WTC11 (cell line): ENCODE measurements at regions not wholly inside any gene's neighbourhood (a gene's known extent, or its start where the extent isn't known, plus 50 kb on each side); places are given as distances from the start of the nearest gene placed in this dataset.

Experiments used
- ATAC-seq: fragments of 200-7000 bp; cut with Tn5 transposase; 2 replicates; pipeline ENCODE4 v1.10.0; 2021; ENCODE audit warnings: mild to moderate bottlenecking, moderate library complexity
- CTCF ChIA-PET: fragments of 300-600 bp; sonication (Branson Sonifier 250); formaldehyde crosslinking; loops from one replicate; lab custom pipeline; 2021; ENCODE audit warnings: antibody characterized with exemption; lab: Charles Lee
- POLR2A ChIA-PET: fragments of 350-600 bp; sonication (Branson Sonifier 250); formaldehyde crosslinking; loops from one replicate; lab custom pipeline; 2021; ENCODE audit warnings: antibody characterized with exemption; lab: Charles Lee
- DNase-seq: peaks from one replicate; pipeline ENCODE4 v3.0.0; 2021; ENCODE audit warnings: low spot score
- H3K27ac Mint-ChIP-seq: 2 replicates; pipeline ENCODE4 v1.8.0; 2021; ENCODE audit warnings: mixed read lengths
- H3K27me3 Mint-ChIP-seq: 2 replicates; pipeline ENCODE4 v1.8.0; 2021; ENCODE audit warnings: low read depth, mild to moderate bottlenecking, moderate library complexity, mixed read lengths
- H3K36me3 Mint-ChIP-seq: 2 replicates; pipeline ENCODE4 v1.8.0; 2021; ENCODE audit warnings: mixed read lengths
- H3K4me1 Mint-ChIP-seq: 2 replicates; pipeline ENCODE4 v1.8.0; 2022; ENCODE audit warnings: mixed read lengths
- H3K4me3 Mint-ChIP-seq: 2 replicates; pipeline ENCODE4 v1.8.0; 2021; ENCODE audit warnings: mild to moderate bottlenecking, moderate library complexity, mixed read lengths
- H3K9me3 Mint-ChIP-seq: 2 replicates; pipeline ENCODE4 v1.8.0; 2021; ENCODE audit warnings: mixed read lengths
- CBFB ChIP-seq: sonication (generic); formaldehyde crosslinking; IDR thresholded peaks from 2 replicates; pipeline ENCODE4 v1.8.1; 2022; ENCODE audit warnings: mild to moderate bottlenecking, low read depth, missing genetic modification reagents
- E2F5 ChIP-seq: sonication (generic); formaldehyde crosslinking; IDR thresholded peaks from 2 replicates; pipeline ENCODE4 v1.8.1; 2022; ENCODE audit warnings: mild to moderate bottlenecking, moderate library complexity, missing genetic modification reagents
- ETV6 ChIP-seq: sonication (generic); formaldehyde crosslinking; IDR thresholded peaks from 2 replicates; pipeline ENCODE4 v1.8.1; 2022; ENCODE audit warnings: mild to moderate bottlenecking, missing genetic modification reagents
- FOXJ3 ChIP-seq: sonication (generic); formaldehyde crosslinking; IDR thresholded peaks from 2 replicates; pipeline ENCODE4 v1.9.0; 2021; ENCODE audit warnings: missing genetic modification reagents, mild to moderate bottlenecking, borderline replicate concordance
- KAT7 ChIP-seq: sonication (generic); formaldehyde crosslinking; IDR thresholded peaks from 2 replicates; pipeline ENCODE4 v1.8.1; 2023; ENCODE audit warnings: missing genetic modification reagents, mild to moderate bottlenecking, borderline replicate concordance
- RELA ChIP-seq: sonication (generic); formaldehyde crosslinking; IDR thresholded peaks from 2 replicates; pipeline ENCODE4 v1.8.1; 2022; ENCODE audit warnings: missing genetic modification reagents, mild to moderate bottlenecking, borderline replicate concordance
- SMAD4 ChIP-seq: sonication (generic); formaldehyde crosslinking; IDR thresholded peaks from 2 replicates; pipeline ENCODE4 v1.8.0; 2022; ENCODE audit warnings: mild to moderate bottlenecking, missing genetic modification reagents
- SP1 ChIP-seq: sonication (generic); formaldehyde crosslinking; conservative IDR thresholded peaks from 2 replicates; pipeline ENCODE4 v1.8.1; 2022; ENCODE audit warnings: missing genetic modification reagents
- TCF7 ChIP-seq: sonication (generic); formaldehyde crosslinking; IDR thresholded peaks from 2 replicates; pipeline ENCODE4 v1.8.0; 2022; ENCODE audit warnings: mild to moderate bottlenecking, low read depth, missing genetic modification reagents, moderate library complexity
- ZNF138 ChIP-seq: sonication (generic); formaldehyde crosslinking; conservative IDR thresholded peaks from 2 replicates; pipeline ENCODE4 v1.8.1; 2022; ENCODE audit warnings: mild to moderate bottlenecking, moderate library complexity, missing genetic modification reagents
- ZNF219 ChIP-seq: sonication (generic); formaldehyde crosslinking; IDR thresholded peaks from 2 replicates; pipeline ENCODE4 v1.8.0; 2023; ENCODE audit warnings: missing genetic modification reagents, mild to moderate bottlenecking, borderline replicate concordance
- ZNF232 ChIP-seq: sonication (generic); formaldehyde crosslinking; IDR thresholded peaks from 2 replicates; pipeline ENCODE4 v1.8.0; 2022; ENCODE audit warnings: mild to moderate bottlenecking, missing genetic modification reagents
- ZNF263 ChIP-seq: sonication (generic); formaldehyde crosslinking; IDR thresholded peaks from 2 replicates; pipeline ENCODE4 v1.8.1; 2022; ENCODE audit warnings: low read depth, mild to moderate bottlenecking, moderate library complexity, missing genetic modification reagents
- ZNF317 ChIP-seq: sonication (generic); formaldehyde crosslinking; IDR thresholded peaks from 2 replicates; pipeline ENCODE4 v1.8.1; 2023; ENCODE audit warnings: low read depth, mild to moderate bottlenecking, moderate library complexity, missing genetic modification reagents, borderline replicate concordance
- TF ChIP-seq, protein P1 (sequence below): sonication (generic); formaldehyde crosslinking; IDR thresholded peaks from 2 replicates; pipeline ENCODE4 v1.8.1; 2022; ENCODE audit warnings: missing genetic modification reagents, borderline replicate concordance
- TF ChIP-seq, protein P2 (sequence below): fragments of 250-450 bp; sonication (Bioruptor Pico); IDR thresholded peaks from 2 replicates; pipeline ENCODE4 v1.9.0; 2021; ENCODE audit warnings: moderate library complexity, mild to moderate bottlenecking, inconsistent platforms, borderline replicate concordance
- TF ChIP-seq, protein P3 (sequence below): fragments of 250-450 bp; sonication (Bioruptor Pico); conservative IDR thresholded peaks from 2 replicates; pipeline ENCODE4 v1.9.0; 2021; ENCODE audit warnings: mild to moderate bottlenecking
- TF ChIP-seq, protein P4 (sequence below): fragments of 250-450 bp; sonication (Bioruptor Pico); IDR thresholded peaks from 2 replicates; pipeline ENCODE4 v2.1.2; 2022; ENCODE audit warnings: mild to moderate bottlenecking, moderate library complexity
- TF ChIP-seq, protein P5 (sequence below): sonication (generic); formaldehyde crosslinking; IDR thresholded peaks from 2 replicates; pipeline ENCODE4 v1.8.1; 2023; ENCODE audit warnings: mild to moderate bottlenecking, missing genetic modification reagents, borderline replicate concordance

DNA sequence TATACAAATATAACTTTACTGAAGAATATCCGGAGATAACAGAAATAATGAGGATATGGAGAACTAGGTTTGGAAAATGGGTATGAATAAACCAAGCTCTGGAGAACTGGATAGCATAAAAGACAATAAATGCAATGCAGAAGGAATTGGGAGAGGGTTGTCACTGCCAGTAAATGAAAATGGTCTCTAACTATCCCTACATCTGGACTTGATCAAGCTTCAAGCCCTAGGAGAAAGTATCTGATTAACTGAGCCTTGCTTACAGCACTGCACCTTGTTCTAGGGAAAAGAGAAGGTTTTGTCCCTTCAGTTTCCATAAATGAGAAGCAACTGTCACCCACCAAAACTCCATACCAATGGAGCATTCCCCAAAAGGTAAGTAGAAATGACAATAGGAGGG, 514.6 kb upstream of the ZEB2 start:
- ATAC-seq, result no peak
- no peak for TF ChIP-seq SP1
- no peak for TF ChIP-seq ZNF232 (CRISPR knock-in tag)
- no peak for TF ChIP-seq ETV6 (CRISPR knock-in tag)
- TF ChIP-seq, all 79 proteins: peak for 0
- POLR2A ChIA-PET, result no interaction called here
- Mint-ChIP-seq H3K36me3 (no peaks in the 10 kb centered on the region), H3K4me1 (peaks cover 15% of the 10 kb centered on the region), H3K4me3 (no peak overlapping the region), H3K27ac (no peak overlapping the region), H3K9me3 (no peaks in the 10 kb centered on the region), H3K27me3 (no peaks in the 10 kb centered on the region)
- CTCF ChIA-PET, result no interaction called here
- no peak for DNase-seq

DNA sequence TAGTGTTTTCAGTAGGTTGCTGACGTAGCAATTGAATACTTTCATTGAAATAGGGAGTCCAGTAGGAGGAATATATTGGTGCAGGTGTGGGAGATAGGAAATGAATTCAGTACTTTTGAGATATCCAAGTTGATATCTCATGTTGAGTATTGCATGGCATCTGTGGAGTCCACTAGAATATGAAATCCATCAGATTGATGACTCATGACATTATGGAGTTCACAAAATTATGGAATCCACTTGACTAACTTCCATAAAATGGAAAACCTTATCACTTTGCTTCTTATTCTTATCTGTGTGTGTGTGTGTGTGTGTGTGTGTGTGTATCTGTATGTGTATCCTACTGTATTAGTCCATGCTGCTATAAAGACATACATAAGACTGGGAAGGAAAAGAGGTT, 513.5 kb upstream of the ZEB2 start:
- POLR2A ChIA-PET, result no interaction called here

DNA sequence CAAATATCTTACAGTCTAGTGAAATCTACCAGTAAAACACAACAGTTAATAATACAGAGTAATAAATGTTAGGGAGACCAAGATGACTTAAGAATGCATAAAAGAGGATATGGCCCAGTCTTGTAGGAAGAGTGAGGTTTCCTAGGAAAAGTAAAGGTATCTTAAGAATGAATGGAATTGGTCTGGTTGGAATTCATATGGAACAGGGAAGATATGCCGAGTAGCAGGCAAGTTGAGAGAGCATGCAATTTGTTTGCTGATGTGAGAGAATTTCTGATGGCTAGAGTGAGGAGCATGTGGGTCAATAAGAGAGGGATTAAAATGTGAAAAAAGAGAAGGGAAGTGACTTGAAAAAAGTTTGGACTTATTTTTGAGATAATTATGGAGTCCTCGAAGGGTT, 512.9 kb upstream of the ZEB2 start:
- 0 out of 2 replicates have a peak, but pooled peaks have one; percentile 24 for ATAC-seq
- TF ChIP-seq FOXJ3 (CRISPR knock-in tag) (no peak), E2F5 (no peak), KAT7 (CRISPR knock-in tag) (no peak), ETV6 (CRISPR knock-in tag) (no peak), ZNF263 (no peak), SMAD4 (no peak)
- TF ChIP-seq, protein P1, sequence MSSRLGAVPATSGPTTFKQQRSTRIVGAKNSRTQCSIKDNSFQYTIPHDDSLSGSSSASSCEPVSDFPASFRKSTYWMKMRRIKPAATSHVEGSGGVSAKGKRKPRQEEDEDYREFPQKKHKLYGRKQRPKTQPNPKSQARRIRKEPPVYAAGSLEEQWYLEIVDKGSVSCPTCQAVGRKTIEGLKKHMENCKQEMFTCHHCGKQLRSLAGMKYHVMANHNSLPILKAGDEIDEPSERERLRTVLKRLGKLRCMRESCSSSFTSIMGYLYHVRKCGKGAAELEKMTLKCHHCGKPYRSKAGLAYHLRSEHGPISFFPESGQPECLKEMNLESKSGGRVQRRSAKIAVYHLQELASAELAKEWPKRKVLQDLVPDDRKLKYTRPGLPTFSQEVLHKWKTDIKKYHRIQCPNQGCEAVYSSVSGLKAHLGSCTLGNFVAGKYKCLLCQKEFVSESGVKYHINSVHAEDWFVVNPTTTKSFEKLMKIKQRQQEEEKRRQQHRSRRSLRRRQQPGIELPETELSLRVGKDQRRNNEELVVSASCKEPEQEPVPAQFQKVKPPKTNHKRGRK (CRISPR knock-in tag), result no peak
- TF ChIP-seq, protein P2, sequence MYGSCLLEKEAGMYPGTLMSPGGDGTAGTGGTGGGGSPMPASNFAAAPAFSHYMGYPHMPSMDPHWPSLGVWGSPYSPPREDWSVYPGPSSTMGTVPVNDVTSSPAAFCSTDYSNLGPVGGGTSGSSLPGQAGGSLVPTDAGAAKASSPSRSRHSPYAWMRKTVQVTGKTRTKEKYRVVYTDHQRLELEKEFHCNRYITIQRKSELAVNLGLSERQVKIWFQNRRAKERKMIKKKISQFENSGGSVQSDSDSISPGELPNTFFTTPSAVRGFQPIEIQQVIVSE, result no peak

More for the DNA sequence above, 513.5 kb upstream of the ZEB2 start:
- TF ChIP-seq CBFB (CRISPR knock-in tag), result no peak
- TF ChIP-seq, protein P3, sequence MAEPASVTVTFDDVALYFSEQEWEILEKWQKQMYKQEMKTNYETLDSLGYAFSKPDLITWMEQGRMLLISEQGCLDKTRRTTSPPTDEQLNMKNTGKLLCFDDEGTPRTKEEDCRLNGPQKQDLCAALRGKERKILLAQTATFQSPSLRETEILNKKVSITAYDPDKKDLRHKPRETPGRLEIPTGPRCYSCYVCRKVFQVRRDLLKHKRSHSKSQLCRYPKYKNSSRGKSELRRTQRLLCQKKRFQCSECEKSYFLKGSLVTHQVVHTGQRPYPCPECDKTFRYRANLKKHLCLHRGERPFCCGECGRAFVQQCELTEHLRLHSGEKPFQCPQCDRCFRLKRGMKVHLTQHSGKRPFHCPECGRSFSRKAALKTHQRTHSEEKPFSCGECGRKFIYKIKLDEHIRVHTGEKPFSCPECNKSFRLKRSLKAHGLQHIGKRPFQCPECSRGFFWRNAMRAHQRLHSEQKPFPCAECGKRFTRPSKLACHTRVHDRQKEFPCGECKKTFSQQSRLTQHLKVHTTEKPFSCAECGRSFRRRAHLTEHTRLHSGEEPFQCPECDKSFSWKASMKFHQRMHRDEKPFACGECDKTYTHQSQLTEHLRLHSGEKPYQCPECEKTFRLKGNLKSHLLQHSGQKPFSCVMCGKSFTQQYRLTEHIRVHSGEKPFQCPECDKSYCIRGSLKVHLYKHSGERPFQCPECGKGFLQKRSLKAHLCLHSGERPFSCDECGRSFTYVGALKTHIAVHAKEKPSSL (CRISPR knock-in tag), result no peak
- TF ChIP-seq RELA, result no peak
- TF ChIP-seq, protein P4, sequence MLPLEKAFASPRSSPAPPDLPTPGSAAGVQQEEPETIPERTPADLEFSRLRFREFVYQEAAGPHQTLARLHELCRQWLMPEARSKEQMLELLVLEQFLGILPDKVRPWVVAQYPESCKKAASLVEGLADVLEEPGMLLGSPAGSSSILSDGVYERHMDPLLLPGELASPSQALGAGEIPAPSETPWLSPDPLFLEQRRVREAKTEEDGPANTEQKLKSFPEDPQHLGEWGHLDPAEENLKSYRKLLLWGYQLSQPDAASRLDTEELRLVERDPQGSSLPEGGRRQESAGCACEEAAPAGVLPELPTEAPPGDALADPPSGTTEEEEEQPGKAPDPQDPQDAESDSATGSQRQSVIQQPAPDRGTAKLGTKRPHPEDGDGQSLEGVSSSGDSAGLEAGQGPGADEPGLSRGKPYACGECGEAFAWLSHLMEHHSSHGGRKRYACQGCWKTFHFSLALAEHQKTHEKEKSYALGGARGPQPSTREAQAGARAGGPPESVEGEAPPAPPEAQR (CRISPR knock-in tag), result no peak
- TF ChIP-seq, protein P5, sequence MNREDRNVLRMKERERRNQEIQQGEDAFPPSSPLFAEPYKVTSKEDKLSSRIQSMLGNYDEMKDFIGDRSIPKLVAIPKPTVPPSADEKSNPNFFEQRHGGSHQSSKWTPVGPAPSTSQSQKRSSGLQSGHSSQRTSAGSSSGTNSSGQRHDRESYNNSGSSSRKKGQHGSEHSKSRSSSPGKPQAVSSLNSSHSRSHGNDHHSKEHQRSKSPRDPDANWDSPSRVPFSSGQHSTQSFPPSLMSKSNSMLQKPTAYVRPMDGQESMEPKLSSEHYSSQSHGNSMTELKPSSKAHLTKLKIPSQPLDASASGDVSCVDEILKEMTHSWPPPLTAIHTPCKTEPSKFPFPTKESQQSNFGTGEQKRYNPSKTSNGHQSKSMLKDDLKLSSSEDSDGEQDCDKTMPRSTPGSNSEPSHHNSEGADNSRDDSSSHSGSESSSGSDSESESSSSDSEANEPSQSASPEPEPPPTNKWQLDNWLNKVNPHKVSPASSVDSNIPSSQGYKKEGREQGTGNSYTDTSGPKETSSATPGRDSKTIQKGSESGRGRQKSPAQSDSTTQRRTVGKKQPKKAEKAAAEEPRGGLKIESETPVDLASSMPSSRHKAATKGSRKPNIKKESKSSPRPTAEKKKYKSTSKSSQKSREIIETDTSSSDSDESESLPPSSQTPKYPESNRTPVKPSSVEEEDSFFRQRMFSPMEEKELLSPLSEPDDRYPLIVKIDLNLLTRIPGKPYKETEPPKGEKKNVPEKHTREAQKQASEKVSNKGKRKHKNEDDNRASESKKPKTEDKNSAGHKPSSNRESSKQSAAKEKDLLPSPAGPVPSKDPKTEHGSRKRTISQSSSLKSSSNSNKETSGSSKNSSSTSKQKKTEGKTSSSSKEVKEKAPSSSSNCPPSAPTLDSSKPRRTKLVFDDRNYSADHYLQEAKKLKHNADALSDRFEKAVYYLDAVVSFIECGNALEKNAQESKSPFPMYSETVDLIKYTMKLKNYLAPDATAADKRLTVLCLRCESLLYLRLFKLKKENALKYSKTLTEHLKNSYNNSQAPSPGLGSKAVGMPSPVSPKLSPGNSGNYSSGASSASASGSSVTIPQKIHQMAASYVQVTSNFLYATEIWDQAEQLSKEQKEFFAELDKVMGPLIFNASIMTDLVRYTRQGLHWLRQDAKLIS, result no peak
- no peak for TF ChIP-seq ZNF138 (CRISPR knock-in tag)
- TF ChIP-seq ZNF219 (CRISPR knock-in tag), result no peak
- TF ChIP-seq ZNF317 (CRISPR knock-in tag), result no peak
- TF ChIP-seq KAT7 (CRISPR knock-in tag), result no peak
- TF ChIP-seq SP1, result no peak
- TF ChIP-seq TCF7 (CRISPR knock-in tag), result no peak
- Mint-ChIP-seq H3K27ac (no peak overlapping the region), H3K4me1 (peaks cover 9% of the 10 kb centered on the region), H3K27me3 (no peaks in the 10 kb centered on the region), H3K9me3 (no peaks in the 10 kb centered on the region), H3K4me3 (no peak overlapping the region), H3K36me3 (no peaks in the 10 kb centered on the region)
- DNase-seq (no peak), ATAC-seq (no peak)
- CTCF ChIA-PET, result no interaction called here

More for the DNA sequence above, 512.9 kb upstream of the ZEB2 start:
- Mint-ChIP-seq H3K4me3 (no peak overlapping the region), H3K27ac (no peak overlapping the region), H3K9me3 (no peaks in the 10 kb centered on the region), H3K36me3 (no peaks in the 10 kb centered on the region), H3K27me3 (no peaks in the 10 kb centered on the region), H3K4me1 (peaks cover 8% of the 10 kb centered on the region; the same call in 1 of the 2 replicates)
- POLR2A ChIA-PET, result no interaction called here
- CTCF ChIA-PET, result no interaction called here
- DNase-seq, result no peak
